Natural killer cell (primary cell): ENCODE measurements at regions not wholly inside any gene's neighbourhood (a gene's known extent, or its start where the extent isn't known, plus 50 kb on each side); places are given as distances from the start of the nearest gene placed in this dataset.
A peak's percentile ranks its signal among the peaks of the same experiment; 100 is the strongest.

ENCODE experiments used
- ATAC-seq, 3 donors: fragments of 150-1000 bp in 2 of 3; fragments of 200-7000 bp in 1 of 3; cut with Tn5 transposase; 1 replicate in 1 of 3; 2 replicates in 2 of 3; pipeline ENCODE4 v1.10.0; 2021; ENCODE audit warnings: mild to moderate bottlenecking in 2 of 3, moderate library complexity in 2 of 3
- DNase-seq, 2 donors: peaks; one replicate each; pipeline versions ENCODE4 v3.0.0 to v3.0.0-alpha.2; 2013 to 2021; ENCODE audit warnings: mixed read lengths in 1 of 2
- H3K27ac ChIP-seq: one replicate; pipeline ENCODE4 v1.5.1; 2013; ENCODE audit warnings: mild to moderate bottlenecking, low read length
- H3K27me3 ChIP-seq: one replicate; pipeline ENCODE4 v1.6.1; 2013; ENCODE audit warnings: low read length; ENCODE audit not compliant: control insufficient read depth, insufficient read depth
- H3K36me3 ChIP-seq: one replicate; pipeline ENCODE4 v1.6.1; 2013; ENCODE audit warnings: low read length; ENCODE audit not compliant: control insufficient read depth, insufficient read depth
- H3K4me1 ChIP-seq: one replicate; pipeline ENCODE4 v1.6.1; 2013; ENCODE audit warnings: low read length; ENCODE audit not compliant: control insufficient read depth, insufficient read depth
- H3K4me3 ChIP-seq: one replicate; pipeline ENCODE4 v1.5.1; 2013; ENCODE audit warnings: low read length
- H3K9me3 ChIP-seq: one replicate; pipeline ENCODE4 v1.6.1; 2013; ENCODE audit warnings: low read length; ENCODE audit not compliant: control insufficient read depth, insufficient read depth
- H3K27ac Mint-ChIP-seq, 2 donors: one replicate each; pipeline ENCODE4 v1.8.0; 2022; ENCODE audit warnings: mild to moderate bottlenecking in 2 of 2, mixed read lengths in 2 of 2, moderate library complexity in 1 of 2
- H3K27me3 Mint-ChIP-seq, 2 donors: one replicate each; pipeline ENCODE4 v1.8.0; 2022; ENCODE audit warnings: low read depth in 2 of 2, mixed read lengths in 2 of 2
- H3K36me3 Mint-ChIP-seq: one replicate; pipeline ENCODE4 v1.8.0; 2022; ENCODE audit warnings: mixed read lengths
- H3K4me1 Mint-ChIP-seq, 2 donors: one replicate each; pipeline ENCODE4 v1.8.0; 2022; ENCODE audit warnings: mixed read lengths in 2 of 2
- H3K4me3 Mint-ChIP-seq: one replicate; pipeline ENCODE4 v1.8.0; 2022; ENCODE audit warnings: mild to moderate bottlenecking, moderate library complexity, mixed read lengths
- H3K9me3 Mint-ChIP-seq, 2 donors: one replicate each; pipeline ENCODE4 v1.8.0; 2022; ENCODE audit warnings: mixed read lengths in 2 of 2
- WGBS: methylation state at CpG from one replicate; pipeline ENCODE4 v1.1.7; 2013; ENCODE audit warnings: missing lambda C conversion rate; ENCODE audit not compliant: insufficient coverage; 5-methylcytosine and 5-hydroxymethylcytosine counted together
- intact Hi-C: fragments of 100-400 bp; cut with micrococcal nuclease; formaldehyde crosslinking; loops from one replicate; pipeline ENCODE4 v1.14.2; 2022
- TF ChIP-seq, protein P1 (sequence below): fragments of 200-600 bp; IDR thresholded peaks from one replicate; pipeline ENCODE4 v1.8.0; 2022; ENCODE audit warnings: antibody characterized with exemption

DNA sequence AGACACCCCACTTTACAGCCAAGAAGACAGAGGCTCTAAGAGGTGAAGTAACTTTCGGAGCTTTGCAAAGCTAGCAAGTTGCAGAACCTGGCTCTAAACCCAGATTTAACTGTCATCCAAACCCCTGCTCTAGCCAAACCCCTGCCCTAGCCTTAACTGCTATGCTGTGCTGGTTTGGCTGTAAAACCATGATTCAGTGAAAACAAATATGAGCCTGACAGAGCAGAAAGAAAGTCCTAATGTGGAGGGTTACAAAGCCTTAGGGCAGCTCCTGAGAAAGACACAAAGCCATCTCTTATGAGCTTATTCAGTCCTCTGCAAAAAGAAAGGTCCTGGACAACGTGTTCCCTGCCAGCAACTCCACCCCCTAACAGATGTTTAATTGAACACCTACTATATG is 172.8 kb downstream of the KATNAL1 start:
- Mint-ChIP-seq H3K36me3 (no peaks in the 10 kb centered on the region), H3K27ac (peak overlapping the region in 1 of 2 donors; percentile 27), H3K27me3 (no peaks in the 10 kb centered on the region), H3K4me3 (no peak overlapping the region), H3K9me3 (no peaks in the 10 kb centered on the region), H3K4me1 (peaks cover 20 to 29% of the 10 kb centered on the region in 2 donors)
- TF ChIP-seq, protein P1, sequence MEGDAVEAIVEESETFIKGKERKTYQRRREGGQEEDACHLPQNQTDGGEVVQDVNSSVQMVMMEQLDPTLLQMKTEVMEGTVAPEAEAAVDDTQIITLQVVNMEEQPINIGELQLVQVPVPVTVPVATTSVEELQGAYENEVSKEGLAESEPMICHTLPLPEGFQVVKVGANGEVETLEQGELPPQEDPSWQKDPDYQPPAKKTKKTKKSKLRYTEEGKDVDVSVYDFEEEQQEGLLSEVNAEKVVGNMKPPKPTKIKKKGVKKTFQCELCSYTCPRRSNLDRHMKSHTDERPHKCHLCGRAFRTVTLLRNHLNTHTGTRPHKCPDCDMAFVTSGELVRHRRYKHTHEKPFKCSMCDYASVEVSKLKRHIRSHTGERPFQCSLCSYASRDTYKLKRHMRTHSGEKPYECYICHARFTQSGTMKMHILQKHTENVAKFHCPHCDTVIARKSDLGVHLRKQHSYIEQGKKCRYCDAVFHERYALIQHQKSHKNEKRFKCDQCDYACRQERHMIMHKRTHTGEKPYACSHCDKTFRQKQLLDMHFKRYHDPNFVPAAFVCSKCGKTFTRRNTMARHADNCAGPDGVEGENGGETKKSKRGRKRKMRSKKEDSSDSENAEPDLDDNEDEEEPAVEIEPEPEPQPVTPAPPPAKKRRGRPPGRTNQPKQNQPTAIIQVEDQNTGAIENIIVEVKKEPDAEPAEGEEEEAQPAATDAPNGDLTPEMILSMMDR, result no peak
- DNase-seq (no peak), ATAC-seq (no peak)
- Histone ChIP-seq H3K9me3 (no peaks in the 10 kb centered on the region), H3K36me3 (no peaks in the 10 kb centered on the region), H3K27ac (no peak overlapping the region), H3K27me3 (no peaks in the 10 kb centered on the region), H3K4me3 (no peak overlapping the region), H3K4me1 (peaks cover 12% of the 10 kb centered on the region)
- WGBS, result 100% methylated on average over 2 of the region's 2 CpGs
- intact Hi-C loops, result loop anchor here (5.0 to 10.0 kb wide), 3 partner anchors 170 to 668 kb away; partner anchors contain the start of gene KATNAL1

DNA sequence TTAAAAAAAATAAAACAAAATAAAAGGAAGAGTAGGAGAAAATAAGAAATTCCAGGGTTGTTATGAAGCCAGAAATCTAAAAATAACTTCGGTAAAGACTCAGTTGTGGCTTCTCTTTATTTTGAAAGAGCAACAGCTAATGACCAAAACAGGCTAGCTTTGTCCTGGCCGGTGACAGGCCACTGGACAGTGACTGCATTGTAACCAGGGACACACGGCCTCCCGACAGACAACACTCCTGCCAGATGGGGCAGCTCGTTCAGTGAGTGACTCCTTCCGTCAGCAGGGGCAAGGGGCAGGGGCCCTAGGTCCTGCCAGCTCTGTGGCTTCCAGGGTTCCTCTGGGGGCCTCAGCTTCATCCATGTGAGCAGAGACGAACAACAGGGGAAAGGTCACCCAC is 173.4 kb downstream of the KATNAL1 start:
- H3K4me3 Mint-ChIP-seq, result no peak overlapping the region
- no peak for DNase-seq
- WGBS, result 86% methylated on average over 7 of the region's 7 CpGs

DNA sequence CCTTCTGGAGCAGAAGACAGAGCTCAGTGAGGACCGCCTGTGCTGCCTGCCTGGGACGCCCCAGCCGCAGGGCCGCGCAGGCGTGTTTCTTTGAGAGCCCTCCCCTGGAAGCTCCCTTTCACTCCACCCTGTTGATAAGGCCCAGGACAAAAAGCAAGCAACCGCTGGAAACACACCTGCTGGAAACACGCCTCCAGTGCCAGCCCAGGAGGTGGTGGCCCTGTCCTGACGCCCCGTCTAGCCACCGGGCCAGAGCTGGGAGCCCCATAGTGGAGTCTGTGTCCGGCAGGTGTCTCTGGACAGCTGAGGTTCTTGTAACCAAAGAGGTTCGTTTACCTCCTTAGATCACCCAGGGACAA is 173.8 kb downstream of the KATNAL1 start:
- DNase-seq, result no peak
- Histone ChIP-seq H3K9me3 (no peaks in the 10 kb centered on the region), H3K4me3 (no peak overlapping the region), H3K36me3 (no peaks in the 10 kb centered on the region), H3K4me1 (peaks cover 12% of the 10 kb centered on the region), H3K27me3 (no peaks in the 10 kb centered on the region), H3K27ac (no peak overlapping the region)
- TF ChIP-seq, protein P1, result no peak
- Mint-ChIP-seq H3K36me3 (no peaks in the 10 kb centered on the region), H3K4me3 (no peak overlapping the region), H3K27me3 (no peaks in the 10 kb centered on the region), H3K4me1 (peaks cover 20 to 23% of the 10 kb centered on the region in 2 donors), H3K27ac (peak overlapping the region in 1 of 2 donors; percentile 11), H3K9me3 (no peaks in the 10 kb centered on the region)
- no peak for ATAC-seq
- intact Hi-C loops, result loop anchor here (2.0 to 10.0 kb wide), 5 partner anchors 171 to 669 kb away; partner anchors contain the start of gene KATNAL1
- 96% methylated on average over 13 of the region's 13 CpGs for WGBS

More for the DNA sequence above, 173.4 kb downstream of the KATNAL1 start:
- Mint-ChIP-seq H3K9me3 (no peaks in the 10 kb centered on the region), H3K36me3 (no peaks in the 10 kb centered on the region), H3K4me1 (peaks cover 20 to 26% of the 10 kb centered on the region in 2 donors), H3K27me3 (no peaks in the 10 kb centered on the region), H3K27ac (no peak overlapping the region)
- Histone ChIP-seq H3K27ac (no peak overlapping the region), H3K36me3 (no peaks in the 10 kb centered on the region), H3K4me3 (no peak overlapping the region), H3K27me3 (no peaks in the 10 kb centered on the region), H3K4me1 (peaks cover 12% of the 10 kb centered on the region), H3K9me3 (no peaks in the 10 kb centered on the region)
- TF ChIP-seq, protein P1, result no peak
- intact Hi-C loops, result loop anchor here (2.0 to 10.0 kb wide), 5 partner anchors 171 to 668 kb away; partner anchors contain the start of gene KATNAL1
- ATAC-seq, result no peak
